Calu3 (cell line): ENCODE measurements at regions not wholly inside any gene's neighbourhood (a gene's known extent, or its start where the extent isn't known, plus 50 kb on each side); places are given as distances from the start of the nearest gene placed in this dataset.
A peak's percentile ranks its signal among the peaks of the same experiment; 100 is the strongest.

Source experiments
- BruUV-seq: library from RNA; stranded (reverse); fragments of 400-500 nt; replicated peaks from 2 replicates; lab custom pipeline; 2021; lab: Mats Ljungman, UMichigan
- CTCF ChIA-PET: fragments of 300-600 bp; sonication (Branson Sonifier 250); formaldehyde crosslinking; loops from one replicate; lab custom pipeline; 2022; ENCODE audit warnings: antibody characterized with exemption; lab: Charles Lee
- DNase-seq: peaks from one replicate; pipeline ENCODE4 v3.0.0; 2022
- H3K27ac Mint-ChIP-seq: one replicate; pipeline ENCODE4 v1.8.0; 2022; ENCODE audit warnings: mixed read lengths; ENCODE audit not compliant: unreplicated experiment
- H3K27me3 Mint-ChIP-seq: one replicate; pipeline ENCODE4 v1.8.0; 2022; ENCODE audit warnings: mixed read lengths; ENCODE audit not compliant: unreplicated experiment
- H3K36me3 Mint-ChIP-seq: one replicate; pipeline ENCODE4 v1.8.0; 2022; ENCODE audit warnings: mild to moderate bottlenecking, moderate library complexity, mixed read lengths; ENCODE audit not compliant: insufficient read depth, unreplicated experiment
- H3K4me1 Mint-ChIP-seq: one replicate; pipeline ENCODE4 v1.8.0; 2022; ENCODE audit warnings: mild to moderate bottlenecking, low read depth, mixed read lengths; ENCODE audit not compliant: unreplicated experiment
- H3K4me3 Mint-ChIP-seq: one replicate; pipeline ENCODE4 v1.8.0; 2022; ENCODE audit warnings: mild to moderate bottlenecking, low read depth, moderate library complexity, mixed read lengths; ENCODE audit not compliant: unreplicated experiment
- H3K9me3 Mint-ChIP-seq: one replicate; pipeline ENCODE4 v1.8.0; 2022; ENCODE audit warnings: low read depth, mixed read lengths; ENCODE audit not compliant: unreplicated experiment
- intact Hi-C: fragments of 100-400 bp; cut with micrococcal nuclease; formaldehyde crosslinking; loops from one replicate; pipeline ENCODE4 v1.10.0; 2022; ENCODE audit not compliant: unreplicated experiment
- TF ChIP-seq, protein P1 (sequence below): fragments of 200-600 bp; IDR thresholded peaks from one replicate; pipeline ENCODE4 v1.8.0; 2022; ENCODE audit warnings: antibody characterized with exemption; ENCODE audit not compliant: unreplicated experiment

DNA sequence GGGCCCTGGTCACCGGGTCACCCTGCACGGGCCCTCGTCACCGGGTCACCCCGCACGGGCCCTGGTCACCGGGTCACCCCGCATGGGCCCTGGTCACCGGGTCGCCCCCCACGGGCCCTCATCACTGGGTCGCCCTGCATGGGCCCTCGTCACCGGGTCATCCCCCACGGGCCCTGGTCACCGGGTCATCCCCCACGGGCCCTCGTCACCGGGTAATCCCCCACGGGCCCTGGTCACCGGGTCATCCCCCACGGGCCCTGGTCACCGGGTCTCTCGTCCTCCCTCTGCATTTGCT is 77.6 kb downstream of the RIPK4 start:
- intact Hi-C loops, result no loop called here
- DNase-seq, result no peak
- TF ChIP-seq, protein P1, sequence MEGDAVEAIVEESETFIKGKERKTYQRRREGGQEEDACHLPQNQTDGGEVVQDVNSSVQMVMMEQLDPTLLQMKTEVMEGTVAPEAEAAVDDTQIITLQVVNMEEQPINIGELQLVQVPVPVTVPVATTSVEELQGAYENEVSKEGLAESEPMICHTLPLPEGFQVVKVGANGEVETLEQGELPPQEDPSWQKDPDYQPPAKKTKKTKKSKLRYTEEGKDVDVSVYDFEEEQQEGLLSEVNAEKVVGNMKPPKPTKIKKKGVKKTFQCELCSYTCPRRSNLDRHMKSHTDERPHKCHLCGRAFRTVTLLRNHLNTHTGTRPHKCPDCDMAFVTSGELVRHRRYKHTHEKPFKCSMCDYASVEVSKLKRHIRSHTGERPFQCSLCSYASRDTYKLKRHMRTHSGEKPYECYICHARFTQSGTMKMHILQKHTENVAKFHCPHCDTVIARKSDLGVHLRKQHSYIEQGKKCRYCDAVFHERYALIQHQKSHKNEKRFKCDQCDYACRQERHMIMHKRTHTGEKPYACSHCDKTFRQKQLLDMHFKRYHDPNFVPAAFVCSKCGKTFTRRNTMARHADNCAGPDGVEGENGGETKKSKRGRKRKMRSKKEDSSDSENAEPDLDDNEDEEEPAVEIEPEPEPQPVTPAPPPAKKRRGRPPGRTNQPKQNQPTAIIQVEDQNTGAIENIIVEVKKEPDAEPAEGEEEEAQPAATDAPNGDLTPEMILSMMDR, result no peak
- CTCF ChIA-PET, result no interaction called here
- no TSS peak for BruUV-seq
- Mint-ChIP-seq H3K9me3 (no peaks in the 10 kb centered on the region), H3K27me3 (no peaks in the 10 kb centered on the region), H3K36me3 (no peaks in the 10 kb centered on the region), H3K27ac (no peak overlapping the region), H3K4me3 (no peak overlapping the region), H3K4me1 (peaks cover 17% of the 10 kb centered on the region)

DNA sequence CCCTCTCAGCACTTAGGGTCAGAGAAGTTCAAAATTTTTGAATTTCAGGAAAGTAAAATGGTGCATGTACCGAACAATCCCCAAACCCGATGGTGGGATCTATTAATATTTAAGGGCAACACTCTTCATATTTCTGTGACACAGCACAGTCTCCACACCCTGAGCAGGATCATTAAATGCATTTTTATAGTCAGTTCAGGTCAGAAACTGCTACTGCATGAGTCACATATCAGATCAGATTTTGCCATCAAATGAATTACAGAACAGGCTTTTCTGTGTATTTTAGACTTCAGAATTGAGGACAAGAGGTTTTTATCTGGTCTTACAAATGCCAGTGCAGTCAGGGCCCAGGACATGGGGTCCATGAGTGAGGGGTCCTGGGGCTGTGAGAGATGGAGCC is 79.2 kb downstream of the RIPK4 start:
- DNase-seq, result no peak
- CTCF ChIA-PET, result no interaction called here

DNA sequence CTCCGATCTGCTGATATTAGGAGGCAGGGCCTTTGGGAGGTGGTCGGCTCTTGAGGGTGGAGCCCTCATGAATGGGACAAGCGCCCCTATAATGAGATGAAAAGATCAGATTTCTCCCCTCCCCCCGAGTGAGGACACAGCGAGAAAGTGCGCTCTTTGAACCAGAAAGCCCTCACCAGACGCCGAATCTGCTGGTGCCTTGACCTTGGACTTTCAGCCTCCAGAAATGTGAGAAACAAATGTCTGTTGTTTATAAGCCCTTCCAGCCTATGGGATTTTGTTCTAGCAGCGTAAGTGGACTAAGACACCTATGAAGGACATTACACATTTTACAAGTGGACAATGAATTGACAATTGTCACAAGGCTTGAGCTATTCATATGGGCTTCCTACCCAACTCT is 80.2 kb downstream of the RIPK4 start:
- H3K4me1 Mint-ChIP-seq, result peaks cover 42% of the 10 kb centered on the region
- CTCF ChIA-PET, result no interaction called here
- BruUV-seq, result no TSS peak
- no peak overlapping the region for H3K4me3 Mint-ChIP-seq
- intact Hi-C loops, result no loop called here
- H3K27me3 Mint-ChIP-seq, result no peaks in the 10 kb centered on the region
- no peak overlapping the region for H3K27ac Mint-ChIP-seq
- TF ChIP-seq, protein P1, result no peak
- DNase-seq, result no peak
- peaks cover 5% of the 10 kb centered on the region for H3K36me3 Mint-ChIP-seq
- no peaks in the 10 kb centered on the region for H3K9me3 Mint-ChIP-seq

More for the DNA sequence above, 79.2 kb downstream of the RIPK4 start:
- Mint-ChIP-seq H3K27ac (no peak overlapping the region), H3K4me1 (peaks cover 33% of the 10 kb centered on the region), H3K4me3 (no peak overlapping the region), H3K27me3 (no peaks in the 10 kb centered on the region), H3K9me3 (no peaks in the 10 kb centered on the region), H3K36me3 (no peaks in the 10 kb centered on the region)
- BruUV-seq, result no TSS peak
- TF ChIP-seq, protein P1, result no peak
- intact Hi-C loops, result no loop called here

DNA sequence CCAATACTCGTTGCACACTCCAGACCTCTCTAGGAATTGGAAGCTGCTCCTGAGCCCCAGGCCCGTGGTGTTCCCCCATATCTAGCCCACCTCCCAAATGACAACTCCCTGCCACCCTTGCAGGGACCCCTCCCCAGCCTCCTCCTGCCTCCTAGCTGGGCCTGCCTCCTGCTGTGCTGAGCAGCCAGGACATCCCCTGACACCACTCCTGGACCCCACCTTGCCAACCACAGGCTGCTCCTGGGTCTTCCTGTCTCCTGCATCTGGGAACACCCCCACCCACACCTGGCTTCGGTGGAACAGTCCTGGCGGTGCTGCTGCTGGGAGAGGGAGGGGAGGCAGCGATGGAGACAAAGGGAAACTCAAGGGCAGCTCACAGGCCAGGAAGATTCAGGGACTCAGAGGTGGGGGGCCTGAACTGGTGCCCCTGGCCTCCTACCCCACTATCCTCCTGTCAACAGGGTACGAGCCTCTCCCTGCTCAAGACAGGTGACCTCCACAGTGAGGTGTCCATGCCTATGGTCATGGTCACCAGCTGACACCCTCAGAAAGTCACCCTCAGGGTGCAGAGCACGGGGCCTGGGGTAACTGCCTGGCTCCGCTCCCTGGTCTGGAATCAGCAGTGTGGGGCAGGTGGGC is 81.2 kb downstream of the RIPK4 start:
- H3K4me3 Mint-ChIP-seq, result peak overlapping the region; percentile 12
- peak overlapping the region; percentile 60 for H3K27ac Mint-ChIP-seq
- no peak for DNase-seq
- BruUV-seq, result no TSS peak
- H3K9me3 Mint-ChIP-seq, result no peaks in the 10 kb centered on the region
- intact Hi-C loops, result no loop called here
- TF ChIP-seq, protein P1, result no peak
- CTCF ChIA-PET, result no interaction called here
- H3K27me3 Mint-ChIP-seq, result no peaks in the 10 kb centered on the region
- H3K36me3 Mint-ChIP-seq, result peaks cover 5% of the 10 kb centered on the region
- H3K4me1 Mint-ChIP-seq, result peaks cover 53% of the 10 kb centered on the region
